ENCODE measurements at regions not wholly inside any gene's neighbourhood (a gene's known extent, or its start where the extent isn't known, plus 50 kb on each side); places are given as distances from the start of the nearest gene placed in this dataset.

DNA sequence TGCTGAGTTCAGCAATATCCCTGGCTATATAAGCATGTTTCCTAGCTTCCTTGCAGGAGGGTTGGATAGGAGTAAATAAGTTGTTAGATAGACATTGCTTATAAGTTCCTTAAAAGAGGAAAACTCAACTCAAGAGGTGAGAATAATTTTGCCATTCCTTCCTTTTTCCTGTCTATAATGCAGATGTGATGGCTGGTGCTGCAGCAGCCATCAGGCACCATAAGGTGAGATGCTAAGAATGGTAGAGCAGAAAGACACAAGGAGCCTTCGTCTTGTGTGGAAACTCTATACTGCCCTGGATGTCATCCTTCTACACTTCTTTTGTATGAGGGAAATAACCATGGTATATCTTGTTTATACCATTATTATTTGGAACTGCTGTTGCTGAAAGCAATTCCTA, 74.5 kb upstream of the GRK3 start:
- in situ Hi-C loops (cut with MboI; ENCODE audit: low sequenced_read_pairs, unreplicated experiment), result loop anchor here (10.0 to 25.0 kb wide), 2 partner anchors 215 to 847 kb away; no protein-coding TSS in a partner anchor
- TF ChIP-seq, protein P1, sequence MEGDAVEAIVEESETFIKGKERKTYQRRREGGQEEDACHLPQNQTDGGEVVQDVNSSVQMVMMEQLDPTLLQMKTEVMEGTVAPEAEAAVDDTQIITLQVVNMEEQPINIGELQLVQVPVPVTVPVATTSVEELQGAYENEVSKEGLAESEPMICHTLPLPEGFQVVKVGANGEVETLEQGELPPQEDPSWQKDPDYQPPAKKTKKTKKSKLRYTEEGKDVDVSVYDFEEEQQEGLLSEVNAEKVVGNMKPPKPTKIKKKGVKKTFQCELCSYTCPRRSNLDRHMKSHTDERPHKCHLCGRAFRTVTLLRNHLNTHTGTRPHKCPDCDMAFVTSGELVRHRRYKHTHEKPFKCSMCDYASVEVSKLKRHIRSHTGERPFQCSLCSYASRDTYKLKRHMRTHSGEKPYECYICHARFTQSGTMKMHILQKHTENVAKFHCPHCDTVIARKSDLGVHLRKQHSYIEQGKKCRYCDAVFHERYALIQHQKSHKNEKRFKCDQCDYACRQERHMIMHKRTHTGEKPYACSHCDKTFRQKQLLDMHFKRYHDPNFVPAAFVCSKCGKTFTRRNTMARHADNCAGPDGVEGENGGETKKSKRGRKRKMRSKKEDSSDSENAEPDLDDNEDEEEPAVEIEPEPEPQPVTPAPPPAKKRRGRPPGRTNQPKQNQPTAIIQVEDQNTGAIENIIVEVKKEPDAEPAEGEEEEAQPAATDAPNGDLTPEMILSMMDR (IDR thresholded peaks at IDR 0.05; ENCODE audit: borderline replicate concordance, control extremely low read depth, extremely low read depth, insufficient read depth, missing control alignments), result no peak

DNA sequence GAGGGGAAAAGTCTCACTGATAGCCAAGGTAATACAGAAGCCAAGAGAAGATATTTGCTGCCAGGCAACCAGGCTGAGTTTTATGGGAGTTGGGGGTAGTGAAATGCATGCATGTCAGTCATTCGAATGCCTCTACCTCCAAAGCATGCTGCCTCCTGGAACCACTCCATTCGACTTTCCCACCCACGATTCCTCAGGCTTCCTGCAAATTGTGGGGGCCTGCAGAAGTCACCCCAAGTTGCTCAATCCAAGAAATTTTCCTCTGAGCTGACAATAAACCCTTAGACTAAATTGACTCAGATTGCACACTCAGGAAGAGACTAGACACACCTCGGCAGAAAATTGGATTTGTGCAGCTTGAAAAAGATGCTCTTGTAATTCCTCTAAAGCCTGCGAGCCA, 73.6 kb upstream of the GRK3 start:
- TF ChIP-seq, protein P1 (IDR thresholded peaks at IDR 0.05; ENCODE audit: borderline replicate concordance, control extremely low read depth, extremely low read depth, insufficient read depth, missing control alignments), result no peak
- no peak for DNase-seq (ENCODE audit: low spot score)
- in situ Hi-C loops (cut with MboI; ENCODE audit: low sequenced_read_pairs, unreplicated experiment), result loop anchor here (25.0 kb wide), 1 partner anchor 846 kb away; no protein-coding TSS in a partner anchor

More for the DNA sequence above, 74.5 kb upstream of the GRK3 start:
- DNase-seq (ENCODE audit: low spot score), result no peak

DNA sequence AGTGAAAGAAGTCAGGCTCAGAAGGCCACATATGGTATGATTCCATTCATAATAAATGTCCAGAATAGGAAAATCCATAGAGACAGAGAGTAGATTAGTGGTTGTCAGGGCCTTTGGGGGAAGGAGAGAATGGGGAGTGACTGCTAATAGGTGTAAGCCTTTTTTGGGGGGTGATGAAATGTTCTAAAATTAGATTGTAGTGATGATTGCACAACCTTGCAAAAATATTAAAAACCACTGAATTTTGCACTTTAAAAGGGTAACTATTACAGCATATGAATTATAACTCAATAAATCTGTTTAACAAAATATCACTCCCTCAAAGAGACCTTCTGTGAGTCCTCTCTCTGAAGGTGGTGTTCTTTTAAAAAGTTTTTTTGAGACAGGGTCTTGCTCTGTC, 72.3 kb upstream of the GRK3 start:
- TF ChIP-seq, protein P1 (IDR thresholded peaks at IDR 0.05; ENCODE audit: borderline replicate concordance, control extremely low read depth, extremely low read depth, insufficient read depth, missing control alignments), result no peak
- DNase-seq (ENCODE audit: low spot score), result no peak
- in situ Hi-C loops (cut with MboI; ENCODE audit: low sequenced_read_pairs, unreplicated experiment), result loop anchor here (25.0 kb wide), 1 partner anchor 845 kb away; no protein-coding TSS in a partner anchor

DNA sequence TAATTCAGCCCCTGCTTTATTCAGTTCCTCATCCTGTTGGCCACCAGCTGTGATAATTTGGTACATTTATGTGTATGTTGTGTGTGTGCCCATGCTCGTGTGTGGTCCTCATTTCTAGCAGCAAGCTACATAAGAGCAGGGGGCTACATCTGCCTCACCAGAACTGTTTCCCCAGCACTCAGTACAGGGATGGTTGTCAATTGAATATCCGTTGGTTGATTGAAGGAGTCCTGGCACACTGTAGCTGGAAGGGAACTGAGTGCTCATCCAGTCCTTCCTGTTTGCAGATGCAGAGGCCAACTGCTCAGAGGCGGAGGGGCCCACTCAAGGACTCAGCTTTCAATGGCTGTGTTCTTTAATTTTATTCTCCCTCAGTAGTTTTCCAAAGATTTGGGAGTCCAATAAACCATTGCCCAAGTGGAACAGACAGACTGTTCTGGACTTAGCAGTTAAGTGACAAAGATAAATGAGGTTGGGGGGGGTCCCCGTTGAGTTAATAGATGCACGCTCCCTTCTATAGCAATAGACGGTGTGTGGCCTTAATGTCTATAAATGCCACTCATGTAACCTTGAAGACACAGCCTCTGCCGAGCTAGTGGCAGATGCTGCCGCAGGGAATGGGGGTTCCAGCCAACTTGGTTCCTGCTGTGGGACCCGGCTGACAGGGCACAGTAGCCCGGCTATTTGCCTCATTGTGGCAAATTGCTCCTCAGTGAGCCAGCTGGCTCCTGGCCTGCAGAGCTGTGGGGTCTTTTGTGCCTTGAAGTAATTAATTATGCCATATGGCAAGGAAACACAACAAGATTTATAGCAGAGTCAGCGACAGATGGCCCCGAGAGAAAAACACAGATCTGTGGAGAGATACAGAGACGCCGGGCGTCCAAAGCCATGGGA, 71.4 kb upstream of the GRK3 start:
- no peak for DNase-seq (ENCODE audit: low spot score)
- in situ Hi-C loops (cut with MboI; ENCODE audit: low sequenced_read_pairs, unreplicated experiment), result loop anchor here (25.0 kb wide), 1 partner anchor 844 kb away; no protein-coding TSS in a partner anchor
- TF ChIP-seq, protein P1 (IDR thresholded peaks at IDR 0.05; ENCODE audit: borderline replicate concordance, control extremely low read depth, extremely low read depth, insufficient read depth, missing control alignments), result no peak

DNA sequence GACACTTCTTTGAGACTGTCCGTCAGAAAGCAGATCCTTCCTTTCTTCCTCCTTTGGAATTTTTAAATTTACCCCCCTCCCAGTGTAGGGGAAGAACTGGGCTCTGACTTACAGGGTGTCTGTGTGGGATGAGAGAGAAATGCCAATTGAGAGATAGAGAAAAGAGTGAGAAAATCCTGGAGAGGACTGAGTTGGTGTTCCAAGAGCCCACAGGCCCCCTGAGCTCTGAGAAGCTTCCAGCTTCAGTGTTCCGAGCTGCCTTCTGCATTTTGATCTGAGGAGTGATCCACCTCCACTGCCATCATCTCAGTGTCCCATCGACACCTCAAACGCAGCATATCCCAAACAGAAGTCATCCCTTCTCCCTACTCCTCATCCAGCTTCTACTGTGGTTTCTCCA, 70.7 kb upstream of the GRK3 start:
- no peak for DNase-seq (ENCODE audit: low spot score)
- in situ Hi-C loops (cut with MboI; ENCODE audit: low sequenced_read_pairs, unreplicated experiment), result loop anchor here (25.0 kb wide), 1 partner anchor 844 kb away; no protein-coding TSS in a partner anchor
- TF ChIP-seq, protein P1 (IDR thresholded peaks at IDR 0.05; ENCODE audit: borderline replicate concordance, control extremely low read depth, extremely low read depth, insufficient read depth, missing control alignments), result no peak

DNA sequence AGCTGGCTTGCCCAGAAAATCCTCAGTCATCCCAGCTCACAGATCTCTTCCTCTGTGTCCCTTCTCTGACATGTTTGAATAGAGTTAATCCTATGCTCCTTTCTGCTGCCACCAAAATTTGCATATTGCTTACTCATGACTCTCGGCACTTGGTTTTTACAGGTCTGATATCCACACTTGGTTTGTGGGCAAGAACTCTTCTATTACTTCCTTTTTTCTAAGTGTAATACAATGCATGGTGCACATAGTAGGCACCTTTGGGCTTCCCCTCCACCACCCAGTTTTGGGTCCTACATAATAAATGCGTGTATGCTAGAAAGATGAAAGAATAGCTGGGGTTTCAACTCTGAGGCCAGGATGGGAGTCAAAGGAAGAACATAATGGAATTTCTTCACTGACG, 69.7 kb upstream of the GRK3 start:
- TF ChIP-seq, protein P1 (IDR thresholded peaks at IDR 0.05; ENCODE audit: borderline replicate concordance, control extremely low read depth, extremely low read depth, insufficient read depth, missing control alignments), result no peak
- DNase-seq (ENCODE audit: low spot score), result peak; percentile 44
- in situ Hi-C loops (cut with MboI; ENCODE audit: low sequenced_read_pairs, unreplicated experiment), result loop anchor here (25.0 kb wide), 1 partner anchor 843 kb away; no protein-coding TSS in a partner anchor
